ENCODE measurements at regions not wholly inside any gene's neighbourhood (a gene's known extent, or its start where the extent isn't known, plus 50 kb on each side); places are given as distances from the start of the nearest gene placed in this dataset.

DNA sequence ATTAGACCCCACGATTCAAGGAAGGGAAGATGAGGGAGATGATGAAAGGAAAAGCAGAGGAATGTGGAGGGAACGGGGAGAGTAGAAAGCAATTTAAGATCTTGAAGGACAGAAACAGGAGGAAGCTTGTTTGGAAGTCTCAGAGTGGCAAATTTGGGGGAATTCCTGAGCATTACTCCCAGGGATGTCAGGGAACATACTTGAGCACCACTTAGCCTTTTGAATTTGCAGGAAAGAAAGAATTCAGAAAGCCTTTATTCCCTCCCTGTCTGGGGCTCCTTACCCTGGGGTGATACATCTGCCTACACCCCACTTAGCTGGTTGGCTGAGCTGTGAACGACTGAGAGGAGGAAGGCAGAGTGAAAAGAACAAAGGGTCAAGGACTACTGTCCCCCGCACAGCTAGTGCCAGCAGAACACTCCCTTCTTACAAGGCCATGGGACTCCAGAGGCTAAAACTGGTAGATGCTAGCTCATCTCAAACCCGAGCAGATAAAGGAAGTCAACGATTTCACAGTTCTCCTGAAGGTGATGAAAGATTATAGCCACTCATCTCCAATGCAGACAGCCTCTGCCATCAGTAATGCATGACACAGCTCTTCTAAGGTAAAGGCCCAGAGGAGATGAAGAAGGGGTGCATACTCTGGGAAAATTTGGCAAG, 84.0 kb upstream of the AKIP1 start (continued):
- TF ChIP-seq, protein P1, sequence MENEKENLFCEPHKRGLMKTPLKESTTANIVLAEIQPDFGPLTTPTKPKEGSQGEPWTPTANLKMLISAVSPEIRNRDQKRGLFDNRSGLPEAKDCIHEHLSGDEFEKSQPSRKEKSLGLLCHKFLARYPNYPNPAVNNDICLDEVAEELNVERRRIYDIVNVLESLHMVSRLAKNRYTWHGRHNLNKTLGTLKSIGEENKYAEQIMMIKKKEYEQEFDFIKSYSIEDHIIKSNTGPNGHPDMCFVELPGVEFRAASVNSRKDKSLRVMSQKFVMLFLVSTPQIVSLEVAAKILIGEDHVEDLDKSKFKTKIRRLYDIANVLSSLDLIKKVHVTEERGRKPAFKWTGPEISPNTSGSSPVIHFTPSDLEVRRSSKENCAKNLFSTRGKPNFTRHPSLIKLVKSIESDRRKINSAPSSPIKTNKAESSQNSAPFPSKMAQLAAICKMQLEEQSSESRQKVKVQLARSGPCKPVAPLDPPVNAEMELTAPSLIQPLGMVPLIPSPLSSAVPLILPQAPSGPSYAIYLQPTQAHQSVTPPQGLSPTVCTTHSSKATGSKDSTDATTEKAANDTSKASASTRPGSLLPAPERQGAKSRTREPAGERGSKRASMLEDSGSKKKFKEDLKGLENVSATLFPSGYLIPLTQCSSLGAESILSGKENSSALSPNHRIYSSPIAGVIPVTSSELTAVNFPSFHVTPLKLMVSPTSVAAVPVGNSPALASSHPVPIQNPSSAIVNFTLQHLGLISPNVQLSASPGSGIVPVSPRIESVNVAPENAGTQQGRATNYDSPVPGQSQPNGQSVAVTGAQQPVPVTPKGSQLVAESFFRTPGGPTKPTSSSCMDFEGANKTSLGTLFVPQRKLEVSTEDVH (IDR thresholded peaks at IDR 0.05; ENCODE audit: low read depth, partially characterized antibody): no peak
- no peak for TF ChIP-seq GABPB1 (CRISPR knock-in tag; IDR thresholded peaks at IDR 0.05)
- no peak for TF ChIP-seq POLR2B (IDR thresholded peaks at IDR 0.05; ENCODE audit: low read depth, partially characterized antibody)
- TF ChIP-seq NCOA1 (IDR thresholded peaks at IDR 0.05; ENCODE audit: low read depth): no peak
- TF ChIP-seq, protein P2, sequence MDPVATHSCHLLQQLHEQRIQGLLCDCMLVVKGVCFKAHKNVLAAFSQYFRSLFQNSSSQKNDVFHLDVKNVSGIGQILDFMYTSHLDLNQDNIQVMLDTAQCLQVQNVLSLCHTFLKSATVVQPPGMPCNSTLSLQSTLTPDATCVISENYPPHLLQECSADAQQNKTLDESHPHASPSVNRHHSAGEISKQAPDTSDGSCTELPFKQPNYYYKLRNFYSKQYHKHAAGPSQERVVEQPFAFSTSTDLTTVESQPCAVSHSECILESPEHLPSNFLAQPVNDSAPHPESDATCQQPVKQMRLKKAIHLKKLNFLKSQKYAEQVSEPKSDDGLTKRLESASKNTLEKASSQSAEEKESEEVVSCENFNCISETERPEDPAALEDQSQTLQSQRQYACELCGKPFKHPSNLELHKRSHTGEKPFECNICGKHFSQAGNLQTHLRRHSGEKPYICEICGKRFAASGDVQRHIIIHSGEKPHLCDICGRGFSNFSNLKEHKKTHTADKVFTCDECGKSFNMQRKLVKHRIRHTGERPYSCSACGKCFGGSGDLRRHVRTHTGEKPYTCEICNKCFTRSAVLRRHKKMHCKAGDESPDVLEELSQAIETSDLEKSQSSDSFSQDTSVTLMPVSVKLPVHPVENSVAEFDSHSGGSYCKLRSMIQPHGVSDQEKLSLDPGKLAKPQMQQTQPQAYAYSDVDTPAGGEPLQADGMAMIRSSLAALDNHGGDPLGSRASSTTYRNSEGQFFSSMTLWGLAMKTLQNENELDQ (CRISPR knock-in tag; IDR thresholded peaks at IDR 0.05; ENCODE audit: borderline replicate concordance): no peak
- TF ChIP-seq, protein P3, sequence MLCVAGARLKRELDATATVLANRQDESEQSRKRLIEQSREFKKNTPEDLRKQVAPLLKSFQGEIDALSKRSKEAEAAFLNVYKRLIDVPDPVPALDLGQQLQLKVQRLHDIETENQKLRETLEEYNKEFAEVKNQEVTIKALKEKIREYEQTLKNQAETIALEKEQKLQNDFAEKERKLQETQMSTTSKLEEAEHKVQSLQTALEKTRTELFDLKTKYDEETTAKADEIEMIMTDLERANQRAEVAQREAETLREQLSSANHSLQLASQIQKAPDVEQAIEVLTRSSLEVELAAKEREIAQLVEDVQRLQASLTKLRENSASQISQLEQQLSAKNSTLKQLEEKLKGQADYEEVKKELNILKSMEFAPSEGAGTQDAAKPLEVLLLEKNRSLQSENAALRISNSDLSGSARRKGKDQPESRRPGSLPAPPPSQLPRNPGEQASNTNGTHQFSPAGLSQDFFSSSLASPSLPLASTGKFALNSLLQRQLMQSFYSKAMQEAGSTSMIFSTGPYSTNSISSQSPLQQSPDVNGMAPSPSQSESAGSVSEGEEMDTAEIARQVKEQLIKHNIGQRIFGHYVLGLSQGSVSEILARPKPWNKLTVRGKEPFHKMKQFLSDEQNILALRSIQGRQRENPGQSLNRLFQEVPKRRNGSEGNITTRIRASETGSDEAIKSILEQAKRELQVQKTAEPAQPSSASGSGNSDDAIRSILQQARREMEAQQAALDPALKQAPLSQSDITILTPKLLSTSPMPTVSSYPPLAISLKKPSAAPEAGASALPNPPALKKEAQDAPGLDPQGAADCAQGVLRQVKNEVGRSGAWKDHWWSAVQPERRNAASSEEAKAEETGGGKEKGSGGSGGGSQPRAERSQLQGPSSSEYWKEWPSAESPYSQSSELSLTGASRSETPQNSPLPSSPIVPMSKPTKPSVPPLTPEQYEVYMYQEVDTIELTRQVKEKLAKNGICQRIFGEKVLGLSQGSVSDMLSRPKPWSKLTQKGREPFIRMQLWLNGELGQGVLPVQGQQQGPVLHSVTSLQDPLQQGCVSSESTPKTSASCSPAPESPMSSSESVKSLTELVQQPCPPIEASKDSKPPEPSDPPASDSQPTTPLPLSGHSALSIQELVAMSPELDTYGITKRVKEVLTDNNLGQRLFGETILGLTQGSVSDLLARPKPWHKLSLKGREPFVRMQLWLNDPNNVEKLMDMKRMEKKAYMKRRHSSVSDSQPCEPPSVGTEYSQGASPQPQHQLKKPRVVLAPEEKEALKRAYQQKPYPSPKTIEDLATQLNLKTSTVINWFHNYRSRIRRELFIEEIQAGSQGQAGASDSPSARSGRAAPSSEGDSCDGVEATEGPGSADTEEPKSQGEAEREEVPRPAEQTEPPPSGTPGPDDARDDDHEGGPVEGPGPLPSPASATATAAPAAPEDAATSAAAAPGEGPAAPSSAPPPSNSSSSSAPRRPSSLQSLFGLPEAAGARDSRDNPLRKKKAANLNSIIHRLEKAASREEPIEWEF (CRISPR knock-in tag; IDR thresholded peaks at IDR 0.05): no peak
- no peak for TF ChIP-seq HMG20B (CRISPR knock-in tag; IDR thresholded peaks at IDR 0.05)
- TF ChIP-seq U2AF1 (optimal IDR thresholded peaks at IDR 0.05; ENCODE audit: low read depth, low read length): no peak
- TF ChIP-seq SMAD1 (IDR thresholded peaks at IDR 0.05; ENCODE audit: low read depth, low read length, partially characterized antibody): no peak

Measured in K562 (cell line).